Kidney (tissue), 13 donors: ENCODE measurements at regions not wholly inside any gene's neighbourhood (a gene's known extent, or its start where the extent isn't known, plus 50 kb on each side); places are given as distances from the start of the nearest gene placed in this dataset.

ENCODE experiments used
- DNase-seq, 5 donors: peaks; one replicate each; pipeline ENCODE4 v3.0.0-alpha.2; 2013 to 2020
- FAIRE-seq: peaks from 2 replicates; lab custom pipeline; 2012; peaks lifted over from hg19 to GRCh38; lab: Jason Lieb, UNC
- H3K27ac ChIP-seq, 2 donors: one replicate each; pipeline ENCODE4 v1.7.0; 2013; ENCODE audit warnings: low read depth in 2 of 2, low read length in 2 of 2, inconsistent platforms in 1 of 2
- H3K27me3 ChIP-seq: one replicate; pipeline ENCODE4 v1.7.1; 2013; ENCODE audit warnings: low read length, inconsistent platforms; ENCODE audit not compliant: control insufficient read depth, insufficient read depth
- H3K36me3 ChIP-seq, 3 donors: one replicate each; pipeline versions ENCODE4 v1.7.0 to v1.7.1; 2013; ENCODE audit warnings: low read length in 3 of 3, control low read depth in 1 of 3, inconsistent platforms in 1 of 3; ENCODE audit not compliant: insufficient read depth in 3 of 3, control insufficient read depth in 2 of 3
- H3K4me1 ChIP-seq, 3 donors: one replicate each; pipeline versions ENCODE4 v1.7.0 to v1.7.1; 2013; ENCODE audit warnings: low read length in 3 of 3, inconsistent platforms in 1 of 3, low read depth in 1 of 3; ENCODE audit not compliant: control insufficient read depth in 2 of 3, insufficient read depth in 2 of 3
- H3K4me3 ChIP-seq, 3 donors: one replicate each; pipeline versions ENCODE4 v1.7.0 to v1.8.1; 2013; ENCODE audit warnings: low read length in 3 of 3, control low read depth in 1 of 3, inconsistent platforms in 1 of 3
- H3K9ac ChIP-seq, 3 donors: one replicate each; pipeline versions ENCODE4 v1.7.0 to v1.7.1; 2013; ENCODE audit warnings: low read length in 3 of 3, control low read depth in 1 of 3, inconsistent platforms in 1 of 3
- H3K9me3 ChIP-seq, 3 donors: one replicate each; pipeline versions ENCODE4 v1.7.0 to v1.7.1; 2013; ENCODE audit warnings: low read length in 3 of 3, control low read depth in 1 of 3, inconsistent platforms in 1 of 3; ENCODE audit not compliant: control insufficient read depth in 2 of 3, insufficient read depth in 1 of 3
- intact Hi-C: fragments of 100-400 bp; cut with DNase I; formaldehyde crosslinking; loops from one replicate; pipeline ENCODE4 v1.11.1; 2022
- TF ChIP-seq, protein P1 (sequence below): IDR thresholded peaks from 3 replicates; pipeline ENCODE4 v1.5.1; 2012; ENCODE audit warnings: mild to moderate bottlenecking, moderate library complexity, borderline replicate concordance; ENCODE audit not compliant: insufficient read depth; ENCODE audit errors: extremely low read depth
- donor health status: control.
- donor health status: control.
- donor health status: control.
- donor health status: control.
- donor health status: control.
- donor health status: DM: yes; HTN: yes; CAD: no.
- donor health status: Normal renal cell carcinoma (clear cell type).

DNA sequence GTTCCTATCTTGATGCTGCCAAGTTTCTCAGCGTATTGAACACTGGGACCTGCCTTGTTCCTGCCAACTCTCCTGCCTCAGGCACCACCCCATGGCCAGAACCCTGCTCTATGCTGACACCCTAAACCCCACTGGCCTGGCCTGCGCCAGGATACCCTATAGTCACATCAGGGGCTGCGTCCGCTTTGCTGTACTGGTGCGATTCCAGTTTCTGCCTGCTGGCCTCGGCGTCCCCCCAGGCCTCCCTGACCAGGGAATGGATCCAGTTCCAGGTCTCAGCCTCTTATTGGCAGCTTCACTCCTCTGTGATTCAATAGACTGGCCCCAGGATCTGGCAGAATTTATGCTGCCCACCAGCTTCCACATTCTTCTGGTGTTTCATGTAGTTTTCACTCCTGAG lies 55.0 kb downstream of the GPR6 start:
- DNase-seq = no peak
- no peak for FAIRE-seq
- Histone ChIP-seq H3K9me3 (no peaks in the 10 kb centered on the region), H3K27me3 (no peaks in the 10 kb centered on the region), H3K9ac (no peak overlapping the region), H3K4me1 (no peaks in the 10 kb centered on the region), H3K36me3 (no peaks in the 10 kb centered on the region), H3K27ac (no peak overlapping the region), H3K4me3 (no peak overlapping the region)
- intact Hi-C loops = loop anchor here (10.0 kb wide), 1 partner anchor 328 kb away; no protein-coding TSS in a partner anchor
- TF ChIP-seq, protein P1, sequence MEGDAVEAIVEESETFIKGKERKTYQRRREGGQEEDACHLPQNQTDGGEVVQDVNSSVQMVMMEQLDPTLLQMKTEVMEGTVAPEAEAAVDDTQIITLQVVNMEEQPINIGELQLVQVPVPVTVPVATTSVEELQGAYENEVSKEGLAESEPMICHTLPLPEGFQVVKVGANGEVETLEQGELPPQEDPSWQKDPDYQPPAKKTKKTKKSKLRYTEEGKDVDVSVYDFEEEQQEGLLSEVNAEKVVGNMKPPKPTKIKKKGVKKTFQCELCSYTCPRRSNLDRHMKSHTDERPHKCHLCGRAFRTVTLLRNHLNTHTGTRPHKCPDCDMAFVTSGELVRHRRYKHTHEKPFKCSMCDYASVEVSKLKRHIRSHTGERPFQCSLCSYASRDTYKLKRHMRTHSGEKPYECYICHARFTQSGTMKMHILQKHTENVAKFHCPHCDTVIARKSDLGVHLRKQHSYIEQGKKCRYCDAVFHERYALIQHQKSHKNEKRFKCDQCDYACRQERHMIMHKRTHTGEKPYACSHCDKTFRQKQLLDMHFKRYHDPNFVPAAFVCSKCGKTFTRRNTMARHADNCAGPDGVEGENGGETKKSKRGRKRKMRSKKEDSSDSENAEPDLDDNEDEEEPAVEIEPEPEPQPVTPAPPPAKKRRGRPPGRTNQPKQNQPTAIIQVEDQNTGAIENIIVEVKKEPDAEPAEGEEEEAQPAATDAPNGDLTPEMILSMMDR = no peak

DNA sequence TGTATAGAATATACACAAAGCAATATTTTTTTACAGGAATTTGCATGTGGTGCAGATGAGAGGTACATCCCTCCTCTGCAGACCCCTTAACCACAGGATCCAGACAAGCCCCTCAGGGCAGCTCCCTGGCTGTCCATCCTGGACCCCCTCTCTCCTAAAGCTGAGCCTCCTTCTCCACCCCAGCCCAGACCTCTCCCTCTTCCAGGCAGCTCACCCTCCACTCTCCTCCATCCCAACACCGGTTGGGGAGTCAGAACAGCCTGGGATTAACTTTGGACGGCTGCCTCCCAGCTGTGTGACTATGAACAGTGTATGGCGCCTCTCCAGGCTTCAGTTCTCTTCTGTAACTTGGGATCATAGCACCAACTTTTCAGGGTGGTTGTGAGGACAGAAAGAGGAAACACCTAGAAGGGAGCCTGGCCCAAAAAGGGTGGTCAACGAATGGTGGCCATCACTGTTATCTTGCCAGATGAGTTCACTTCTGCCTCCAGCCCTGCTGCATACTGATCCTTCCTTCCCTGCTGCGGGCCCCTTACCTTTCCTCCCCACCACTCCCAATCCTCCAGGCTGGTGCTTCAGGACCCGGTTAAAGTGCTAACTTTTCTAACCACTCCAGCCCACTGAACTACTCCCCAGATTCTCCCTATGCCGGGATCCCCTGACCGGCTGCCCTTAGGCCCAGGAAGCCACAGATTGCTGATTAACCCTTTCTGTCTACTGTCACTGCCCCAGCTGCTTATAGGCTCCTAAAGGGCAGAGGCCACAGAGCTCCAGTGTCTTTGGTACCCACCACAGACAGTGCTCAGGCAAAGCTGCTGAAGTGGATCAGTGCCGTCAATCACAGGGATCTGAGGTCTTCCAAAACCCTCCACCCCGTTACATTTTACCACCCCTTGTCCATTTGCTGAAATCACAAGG lies 55.9 kb downstream of the GPR6 start:
- H3K4me3 ChIP-seq = no peak overlapping the region
- no peak overlapping the region for H3K9ac ChIP-seq
- H3K36me3 ChIP-seq = no peaks in the 10 kb centered on the region
- TF ChIP-seq, protein P1 = no peak
- no peaks in the 10 kb centered on the region for H3K9me3 ChIP-seq
- no peak overlapping the region for H3K27ac ChIP-seq
- no peaks in the 10 kb centered on the region for H3K4me1 ChIP-seq
- FAIRE-seq = no peak
- intact Hi-C loops = loop anchor here (10.0 kb wide), 1 partner anchor 329 kb away; no protein-coding TSS in a partner anchor
- H3K27me3 ChIP-seq = no peaks in the 10 kb centered on the region
- no peak for DNase-seq

DNA sequence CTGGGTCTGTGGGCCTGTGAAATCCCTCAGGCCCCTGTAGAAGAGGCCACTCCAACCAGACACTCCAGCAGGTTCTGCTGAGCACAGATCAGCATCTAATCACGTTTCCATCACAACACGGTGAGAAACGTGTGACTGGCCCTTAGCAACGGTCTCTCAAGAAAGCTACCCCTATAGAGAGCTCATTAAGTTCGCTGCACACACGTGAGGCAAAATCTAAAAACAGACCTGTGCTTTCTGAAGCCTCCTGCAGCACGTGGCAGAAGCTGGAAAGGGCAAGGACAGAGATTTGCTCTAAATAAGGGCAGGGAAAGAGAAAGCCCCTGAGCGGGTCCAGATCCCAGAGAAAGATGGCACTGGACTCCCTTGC lies 56.5 kb downstream of the GPR6 start:
- H3K4me3 ChIP-seq = no peak overlapping the region
- H3K9ac ChIP-seq = no peak overlapping the region
- intact Hi-C loops = loop anchor here (10.0 kb wide), 1 partner anchor 330 kb away; no protein-coding TSS in a partner anchor
- H3K4me1 ChIP-seq = no peaks in the 10 kb centered on the region
- DNase-seq = no peak
- H3K27ac ChIP-seq = no peak overlapping the region
- no peaks in the 10 kb centered on the region for H3K9me3 ChIP-seq
- H3K36me3 ChIP-seq = no peaks in the 10 kb centered on the region
- no peak for FAIRE-seq
- H3K27me3 ChIP-seq = no peaks in the 10 kb centered on the region
- TF ChIP-seq, protein P1 = no peak
